Naive thymus-derived CD8-positive, alpha-beta T cell (primary cell): ENCODE measurements at regions not wholly inside any gene's neighbourhood (a gene's known extent, or its start where the extent isn't known, plus 50 kb on each side); places are given as distances from the start of the nearest gene placed in this dataset.
A peak's percentile ranks its signal among the peaks of the same experiment; 100 is the strongest.

Source experiments
- ATAC-seq, 2 donors: fragments of 150-1000 bp; cut with Tn5 transposase in 1 of 2; sonication (Bioruptor Pico), chemical (Tn5 transposase) in 1 of 2; 1 replicate in 1 of 2; 2 replicates in 1 of 2; pipeline ENCODE4 v1.10.0; 2021; ENCODE audit warnings: mild to moderate bottlenecking in 2 of 2, moderate library complexity in 2 of 2
- POLR2A ChIA-PET: fragments of 350-600 bp; sonication (Branson Sonifier 250); formaldehyde crosslinking; loops from one replicate; lab custom pipeline; 2021; ENCODE audit warnings: antibody characterized with exemption; lab: Charles Lee
- DNase-seq, 10 donors: peaks; one replicate each; pipeline versions ENCODE4 v3.0.0 to v3.0.0-alpha.2; 2020 to 2022
- H3K27ac Mint-ChIP-seq, 10 donors: one replicate each; pipeline ENCODE4 v1.8.0; 2020 to 2022; ENCODE audit warnings: mild to moderate bottlenecking in 10 of 10, mixed read lengths in 10 of 10, moderate library complexity in 4 of 10, inconsistent platforms in 1 of 10
- H3K27me3 Mint-ChIP-seq, 5 donors: one replicate each; pipeline ENCODE4 v1.8.0; 2021 to 2022; ENCODE audit warnings: mixed read lengths in 5 of 5
- H3K36me3 Mint-ChIP-seq, 3 donors: one replicate each; pipeline ENCODE4 v1.8.0; 2020 to 2022; ENCODE audit warnings: mixed read lengths in 3 of 3, mild to moderate bottlenecking in 2 of 3, inconsistent platforms in 1 of 3
- H3K4me1 Mint-ChIP-seq, 4 donors: one replicate each; pipeline ENCODE4 v1.8.0; 2021 to 2022; ENCODE audit warnings: mixed read lengths in 4 of 4
- H3K4me3 Mint-ChIP-seq, 10 donors: one replicate each; pipeline ENCODE4 v1.8.0; 2020 to 2022; ENCODE audit warnings: mild to moderate bottlenecking in 10 of 10, mixed read lengths in 10 of 10, moderate library complexity in 6 of 10, inconsistent platforms in 1 of 10
- H3K9me3 Mint-ChIP-seq, 9 donors: one replicate each; pipeline ENCODE4 v1.8.0; 2020 to 2022; ENCODE audit warnings: mixed read lengths in 9 of 9, mild to moderate bottlenecking in 3 of 9, inconsistent platforms in 1 of 9, moderate library complexity in 1 of 9

- ATAC-seq (no peak), DNase-seq (no peak)
- POLR2A ChIA-PET: no interaction called here
- Mint-ChIP-seq H3K9me3 (no peaks in the 10 kb centered on the region), H3K36me3 (no peaks in the 10 kb centered on the region), H3K27me3 (peaks cover 1 to 18% (median 6%) of the 10 kb centered on the region in 5 donors), H3K4me3 (no peak overlapping the region), H3K4me1 (no peaks in the 10 kb centered on the region), H3K27ac (no peak overlapping the region)
Measured at GRCh38 chr1:30539884-30540283, 183.5 kb downstream of the MATN1 start.

- peaks cover 1 to 18% (median 6%) of the 10 kb centered on the region in 5 donors for H3K27me3 Mint-ChIP-seq
- H3K9me3 Mint-ChIP-seq: no peaks in the 10 kb centered on the region
- no peak for ATAC-seq
- POLR2A ChIA-PET: no interaction called here
- no peaks in the 10 kb centered on the region for H3K36me3 Mint-ChIP-seq
- no peak overlapping the region for H3K4me3 Mint-ChIP-seq
- H3K27ac Mint-ChIP-seq: no peak overlapping the region
- no peak for DNase-seq
- H3K4me1 Mint-ChIP-seq: no peaks in the 10 kb centered on the region
Measured at GRCh38 chr1:30538993-30539867, 184.2 kb downstream of the MATN1 start.

- Mint-ChIP-seq H3K27ac (no peak overlapping the region), H3K27me3 (peaks cover 1 to 18% (median 5%) of the 10 kb centered on the region in 5 donors), H3K9me3 (no peaks in the 10 kb centered on the region), H3K4me1 (no peaks in the 10 kb centered on the region), H3K36me3 (no peaks in the 10 kb centered on the region), H3K4me3 (no peak overlapping the region)
- DNase-seq (no peak), ATAC-seq (no peak)
- POLR2A ChIA-PET: no interaction called here
Measured at GRCh38 chr1:30538226-30538992, 185.0 kb downstream of the MATN1 start.

- DNase-seq: no peak
- no peak overlapping the region for H3K27ac Mint-ChIP-seq
- no peak overlapping the region for H3K4me3 Mint-ChIP-seq
- H3K4me1 Mint-ChIP-seq: no peaks in the 10 kb centered on the region
- H3K27me3 Mint-ChIP-seq: peaks cover 1 to 30% (median 8%) of the 10 kb centered on the region in 5 donors
- H3K9me3 Mint-ChIP-seq: no peaks in the 10 kb centered on the region
- no peaks in the 10 kb centered on the region for H3K36me3 Mint-ChIP-seq
- no peak for ATAC-seq
- POLR2A ChIA-PET: no interaction called here
Measured at GRCh38 chr1:30537279-30537678, 186.1 kb downstream of the MATN1 start.

- Mint-ChIP-seq H3K4me1 (no peaks in the 10 kb centered on the region), H3K9me3 (no peaks in the 10 kb centered on the region), H3K27ac (no peak overlapping the region), H3K4me3 (no peak overlapping the region), H3K27me3 (peaks cover 0 to 30% (median 8%) of the 10 kb centered on the region in 5 donors), H3K36me3 (no peaks in the 10 kb centered on the region)
- POLR2A ChIA-PET: no interaction called here
- ATAC-seq (no peak), DNase-seq (no peak)
Measured at GRCh38 chr1:30536530-30536929, 186.9 kb downstream of the MATN1 start.

DNA sequence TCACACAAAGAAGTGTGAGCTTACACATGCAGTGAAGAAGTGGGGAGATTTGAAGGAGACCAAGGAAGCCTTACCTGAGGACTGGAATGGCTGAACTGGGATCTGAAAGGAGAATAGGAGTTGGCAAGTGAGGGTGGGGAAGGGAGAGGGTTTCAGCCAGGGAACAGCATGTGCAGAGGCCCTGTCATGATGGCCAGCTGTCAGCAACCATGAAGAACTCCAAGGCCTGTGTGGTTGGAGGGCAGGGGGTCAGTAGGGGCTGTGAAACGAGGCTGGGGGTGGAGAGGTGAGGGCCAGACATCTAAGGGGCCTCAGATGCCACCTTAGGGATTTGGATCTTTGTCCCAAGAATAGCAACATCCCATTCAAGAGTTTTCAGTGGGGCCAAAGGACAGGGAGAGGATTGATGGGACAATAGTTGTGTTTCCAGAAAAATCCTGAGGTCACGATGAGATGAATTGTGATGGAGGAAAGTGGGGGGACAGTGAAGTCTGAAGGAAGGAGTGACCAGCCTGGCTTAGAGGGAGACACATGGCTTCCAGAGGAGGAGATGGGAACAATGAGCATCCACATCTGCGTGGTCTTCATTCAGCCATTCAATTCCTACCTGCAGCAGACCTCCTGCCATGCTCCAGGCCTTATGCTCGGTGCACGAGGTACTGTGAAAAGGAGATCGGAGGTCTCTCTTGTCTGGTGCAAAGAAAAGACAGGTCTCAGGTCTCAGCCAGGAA is 187.6 kb downstream of the MATN1 start:
- no peaks in the 10 kb centered on the region for H3K36me3 Mint-ChIP-seq
- no peak for ATAC-seq
- POLR2A ChIA-PET: no interaction called here

GRCh38 chr1:30534551-30534940 is 188.8 kb downstream of the MATN1 start:
- Mint-ChIP-seq H3K27me3 (peaks cover 3 to 37% (median 8%) of the 10 kb centered on the region in 5 donors), H3K9me3 (no peaks in the 10 kb centered on the region), H3K4me1 (no peaks in the 10 kb centered on the region), H3K4me3 (no peak overlapping the region), H3K36me3 (no peaks in the 10 kb centered on the region), H3K27ac (no peak overlapping the region)
- POLR2A ChIA-PET: no interaction called here
- DNase-seq (no peak), ATAC-seq (no peak)

More for the DNA sequence above, 187.6 kb downstream of the MATN1 start:
- no peak overlapping the region for H3K27ac Mint-ChIP-seq
- DNase-seq: no peak
- peaks cover under 1 to 35% (median 8%) of the 10 kb centered on the region in 5 donors for H3K27me3 Mint-ChIP-seq
- no peaks in the 10 kb centered on the region for H3K4me1 Mint-ChIP-seq
- H3K4me3 Mint-ChIP-seq: no peak overlapping the region
- no peaks in the 10 kb centered on the region for H3K9me3 Mint-ChIP-seq

DNA sequence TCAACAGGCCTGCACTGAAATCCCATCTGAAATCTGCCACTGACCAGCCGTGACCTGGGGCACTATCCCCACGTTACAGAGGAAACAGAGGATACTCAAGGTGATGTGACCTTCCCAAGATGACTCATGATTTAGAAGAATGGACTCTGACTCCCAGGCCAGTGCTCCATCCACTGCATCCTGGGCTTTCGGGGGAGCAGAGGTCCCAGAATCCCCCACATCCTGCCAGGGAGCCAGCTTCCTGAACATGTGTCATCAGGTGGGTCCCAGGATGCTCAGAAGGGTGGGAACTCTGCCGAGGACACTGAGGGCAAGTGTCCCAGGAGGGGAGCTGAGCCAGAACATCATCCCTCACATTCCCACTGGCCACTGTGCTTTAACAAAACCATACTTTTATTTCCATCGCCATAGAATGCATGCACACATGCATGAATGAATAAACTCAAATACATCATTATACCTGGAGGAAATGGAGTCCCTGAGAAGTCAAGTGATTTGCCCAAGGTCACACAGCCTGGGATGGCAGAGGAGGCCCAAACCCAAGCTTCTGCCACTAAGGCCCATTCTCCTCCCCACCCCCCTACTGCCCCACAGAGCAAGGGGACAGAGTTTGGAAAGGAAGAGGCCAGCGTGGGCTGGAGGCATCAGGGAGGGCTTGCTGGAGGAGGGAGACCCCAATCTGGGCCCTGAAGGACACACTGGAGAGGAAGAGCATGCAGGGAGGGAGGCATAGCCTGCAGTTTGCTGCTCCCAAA is 189.4 kb downstream of the MATN1 start:
- POLR2A ChIA-PET: no interaction called here
- H3K4me3 Mint-ChIP-seq: no peak overlapping the region
- no peak for ATAC-seq
- H3K9me3 Mint-ChIP-seq: no peaks in the 10 kb centered on the region
- peaks cover 3 to 32% (median 8%) of the 10 kb centered on the region in 5 donors for H3K27me3 Mint-ChIP-seq
- DNase-seq: peak in 1 of 10 donors; percentile 10
- H3K36me3 Mint-ChIP-seq: no peaks in the 10 kb centered on the region
- H3K27ac Mint-ChIP-seq: peak overlapping the region in 1 of 10 donors; percentile 27
- H3K4me1 Mint-ChIP-seq: no peaks in the 10 kb centered on the region

DNA sequence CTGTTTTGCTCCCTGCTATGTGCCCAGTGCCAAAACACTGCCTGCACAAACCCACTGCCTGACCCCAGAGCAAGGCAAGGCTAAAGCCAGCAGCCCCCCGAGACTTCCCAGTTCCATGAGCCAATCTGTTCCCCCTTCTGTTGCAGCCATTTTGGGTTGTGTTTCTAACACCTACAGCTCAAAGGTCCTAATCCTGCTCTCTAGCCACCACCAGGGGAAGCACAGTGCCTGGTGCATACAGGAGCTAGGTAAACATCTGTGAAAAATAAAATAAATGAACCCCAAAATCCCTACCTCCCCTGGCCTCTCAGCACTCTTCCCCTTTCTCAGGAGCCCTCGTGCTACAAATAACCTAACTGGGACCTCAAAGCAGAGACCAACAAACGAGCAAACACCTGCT is 190.2 kb downstream of the MATN1 start:
- H3K4me3 Mint-ChIP-seq: no peak overlapping the region
- POLR2A ChIA-PET: no interaction called here

DNA sequence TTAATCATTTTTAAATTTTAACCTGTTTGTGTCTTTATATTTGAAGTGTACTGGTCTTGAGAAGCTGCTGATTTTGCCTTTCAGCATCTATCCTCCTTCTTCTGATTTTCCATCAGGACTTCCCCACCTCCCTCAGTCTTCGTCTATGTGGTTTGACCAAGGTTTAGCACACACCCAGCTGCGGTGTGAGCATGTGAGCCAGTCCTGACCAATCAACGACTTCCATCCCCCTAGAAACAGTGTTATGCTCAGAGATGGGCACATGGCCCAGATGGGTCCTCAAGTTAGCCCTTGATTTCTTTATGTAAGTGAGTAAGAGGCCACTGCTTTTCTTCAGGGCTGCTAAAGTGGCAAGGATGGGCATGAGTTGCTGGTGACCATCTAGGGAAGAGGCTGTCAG is 190.8 kb downstream of the MATN1 start:
- Mint-ChIP-seq H3K27ac (no peak overlapping the region), H3K27me3 (peaks cover 3 to 32% (median 8%) of the 10 kb centered on the region in 5 donors), H3K4me3 (no peak overlapping the region), H3K36me3 (no peaks in the 10 kb centered on the region), H3K4me1 (no peaks in the 10 kb centered on the region), H3K9me3 (no peaks in the 10 kb centered on the region)
- DNase-seq (no peak), ATAC-seq (no peak)
- POLR2A ChIA-PET: no interaction called here

More for the DNA sequence above, 190.2 kb downstream of the MATN1 start:
- Mint-ChIP-seq H3K36me3 (no peaks in the 10 kb centered on the region), H3K4me1 (no peaks in the 10 kb centered on the region), H3K9me3 (no peaks in the 10 kb centered on the region), H3K27me3 (peaks cover 3 to 32% (median 8%) of the 10 kb centered on the region in 5 donors), H3K27ac (no peak overlapping the region)
- DNase-seq (no peak), ATAC-seq (no peak)

DNA sequence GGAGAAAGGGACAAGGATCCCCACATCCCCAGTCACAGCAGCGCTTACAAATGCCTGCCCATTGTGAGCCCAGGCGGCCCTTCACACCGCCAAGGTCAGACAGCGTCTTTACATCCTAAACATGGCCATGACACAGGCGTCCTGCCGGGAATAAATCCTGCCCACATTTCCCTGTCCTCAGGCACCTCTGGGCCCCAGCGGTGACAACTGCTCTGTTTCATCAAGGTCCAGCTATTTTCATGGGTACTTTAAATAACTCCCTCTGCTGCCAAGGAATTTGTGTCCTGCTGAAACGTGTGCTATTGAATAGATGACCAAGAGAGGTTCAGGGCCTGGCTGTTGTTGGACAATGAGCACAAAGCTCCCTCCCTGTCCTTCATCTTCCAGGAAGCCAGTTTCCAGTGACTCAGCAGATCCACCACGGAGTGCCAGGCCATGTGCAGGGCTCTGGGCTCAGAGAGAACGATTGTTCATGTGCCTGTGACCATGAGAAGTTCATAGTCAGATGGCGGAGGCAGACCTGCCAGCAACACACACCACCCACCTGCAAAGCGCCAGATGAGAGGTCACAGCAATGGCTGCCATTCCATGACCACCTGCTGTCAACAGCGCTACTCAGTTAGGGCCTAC is 195.8 kb downstream of the MATN1 start:
- Mint-ChIP-seq H3K36me3 (no peaks in the 10 kb centered on the region), H3K9me3 (no peaks in the 10 kb centered on the region), H3K27me3 (peaks cover 11 to 45% (median 25%) of the 10 kb centered on the region in 5 donors), H3K27ac (no peak overlapping the region), H3K4me1 (no peaks in the 10 kb centered on the region), H3K4me3 (no peak overlapping the region)
- DNase-seq (no peak), ATAC-seq (no peak)
- POLR2A ChIA-PET: no interaction called here
